Caco-2 (cell line): ENCODE measurements at regions not wholly inside any gene's neighbourhood (a gene's known extent, or its start where the extent isn't known, plus 50 kb on each side); places are given as distances from the start of the nearest gene placed in this dataset.

Source experiments
- BruUV-seq: library from RNA; stranded (reverse); fragments of 400-500 nt; replicated peaks from 2 replicates; lab custom pipeline; 2021; lab: Mats Ljungman, UMichigan
- CTCF ChIA-PET: fragments of 300-600 bp; sonication (Branson Sonifier 250); formaldehyde crosslinking; loops from one replicate; lab custom pipeline; 2022; ENCODE audit warnings: antibody characterized with exemption; lab: Charles Lee
- POLR2A ChIA-PET: fragments of 300-600 bp; sonication (Branson Sonifier 250); formaldehyde crosslinking; loops from one replicate; lab custom pipeline; 2022; ENCODE audit warnings: antibody characterized with exemption; lab: Charles Lee
- DNase-seq, 2 experiments: peaks; one replicate each; pipeline versions ENCODE4 v3.0.0 to v3.0.0-alpha.2; 2020 to 2022
- H3K27me3 ChIP-seq: replicated peaks from 2 replicates; pipeline ENCODE4 v1.6.0; 2011; ENCODE audit warnings: low read length; ENCODE audit not compliant: control insufficient read depth, insufficient read depth
- H3K36me3 ChIP-seq: 2 replicates; pipeline ENCODE4 v1.5.1; 2011; ENCODE audit warnings: low read length; ENCODE audit not compliant: control insufficient read depth, insufficient read depth
- H3K4me1 ChIP-seq: fragments of 250-450 bp; sonication (Bioruptor Pico); 2 replicates; pipeline ENCODE4 v1.5.1; 2020; ENCODE audit warnings: mild to moderate bottlenecking
- H3K4me3 ChIP-seq: 2 replicates; pipeline ENCODE4 v1.5.1; 2011; ENCODE audit warnings: low read depth, mild to moderate bottlenecking, control low read depth, low read length
- H3K9me3 ChIP-seq: fragments of 250-450 bp; sonication (Bioruptor Pico); 2 replicates; pipeline ENCODE4 v1.5.1; 2020; ENCODE audit warnings: mild to moderate bottlenecking, moderate library complexity
- H3K27ac Mint-ChIP-seq: one replicate; pipeline ENCODE4 v1.8.0; 2022; ENCODE audit warnings: mixed read lengths; ENCODE audit not compliant: unreplicated experiment
- H3K27me3 Mint-ChIP-seq: one replicate; pipeline ENCODE4 v1.8.0; 2022; ENCODE audit warnings: mixed read lengths; ENCODE audit not compliant: insufficient read depth, unreplicated experiment
- H3K36me3 Mint-ChIP-seq: one replicate; pipeline ENCODE4 v1.8.0; 2022; ENCODE audit warnings: mild to moderate bottlenecking, mixed read lengths; ENCODE audit not compliant: insufficient read depth, unreplicated experiment
- H3K4me1 Mint-ChIP-seq: one replicate; pipeline ENCODE4 v1.8.0; 2022; ENCODE audit warnings: low read depth, mixed read lengths; ENCODE audit not compliant: unreplicated experiment
- H3K4me3 Mint-ChIP-seq: one replicate; pipeline ENCODE4 v1.8.0; 2022; ENCODE audit warnings: mild to moderate bottlenecking, moderate library complexity, mixed read lengths; ENCODE audit not compliant: unreplicated experiment
- H3K9me3 Mint-ChIP-seq: one replicate; pipeline ENCODE4 v1.8.0; 2022; ENCODE audit warnings: mixed read lengths; ENCODE audit not compliant: unreplicated experiment
- CTCF ChIP-seq, 2 experiments: fragments of 200-600 bp in 1 of 2; IDR thresholded peaks; 1 replicate in 1 of 2; 2 replicates in 1 of 2; pipeline versions ENCODE4 v1.5.1 to v1.8.0; 2011 to 2022; ENCODE audit warnings: antibody characterized with exemption in 1 of 2, control low read depth in 1 of 2, inconsistent platforms in 1 of 2, low read depth in 1 of 2, low read length in 1 of 2, mild to moderate bottlenecking in 1 of 2, moderate library complexity in 1 of 2; ENCODE audit not compliant: insufficient read depth in 1 of 2, severe bottlenecking in 1 of 2, unreplicated experiment in 1 of 2
- intact Hi-C: fragments of 100-400 bp; cut with micrococcal nuclease; formaldehyde crosslinking; loops from one replicate; pipeline ENCODE4 v1.10.0; 2022; ENCODE audit not compliant: unreplicated experiment

GRCh38 chr5:124546643-124547042 lies 199.8 kb downstream of the ZNF608 start:
- H3K36me3 ChIP-seq, result no peaks in the 10 kb centered on the region
- H3K4me3 Mint-ChIP-seq, result no peak overlapping the region
- no peak overlapping the region for H3K27ac Mint-ChIP-seq
- H3K27me3 ChIP-seq, result no peaks in the 10 kb centered on the region
- H3K4me1 Mint-ChIP-seq, result no peaks in the 10 kb centered on the region
- no peak overlapping the region for H3K4me3 ChIP-seq
- 0 out of 2 replicates have a peak, but pooled peaks cover 4% of the 10 kb centered on the region for H3K4me1 ChIP-seq
- ChIA-PET CTCF (interaction anchor here (0.6 kb wide), 1 partner anchor 441 kb away, joined by 3 read pairs; no protein-coding TSS in a partner anchor), POLR2A (no interaction called here)
- peak; percentile 48 to 61 for DNase-seq
- H3K36me3 Mint-ChIP-seq, result no peaks in the 10 kb centered on the region
- BruUV-seq, result no TSS peak
- H3K9me3 Mint-ChIP-seq, result peaks cover 11% of the 10 kb centered on the region
- H3K9me3 ChIP-seq, result no peaks in the 10 kb centered on the region
- TF ChIP-seq CTCF (IDR thresholded peaks at IDR 0.05; ENCODE audit: insufficient read depth in 1 of 2, low read depth in 1 of 2, low read length in 1 of 2, severe bottlenecking in 1 of 2, unreplicated experiment in 1 of 2), result no peak
- no peaks in the 10 kb centered on the region for H3K27me3 Mint-ChIP-seq
- intact Hi-C loops, result no loop called here

GRCh38 chr5:124544366-124545055 lies 201.9 kb downstream of the ZNF608 start:
- no peaks in the 10 kb centered on the region for H3K36me3 ChIP-seq
- intact Hi-C loops, result no loop called here
- no peaks in the 10 kb centered on the region for H3K27me3 ChIP-seq
- Mint-ChIP-seq H3K4me3 (no peak overlapping the region), H3K27me3 (no peaks in the 10 kb centered on the region), H3K27ac (no peak overlapping the region), H3K9me3 (peaks cover 11% of the 10 kb centered on the region), H3K4me1 (no peaks in the 10 kb centered on the region), H3K36me3 (no peaks in the 10 kb centered on the region)
- POLR2A ChIA-PET, result no interaction called here
- no TSS peak for BruUV-seq
- H3K4me3 ChIP-seq, result no peak overlapping the region
- DNase-seq, result no peak
- no peaks in the 10 kb centered on the region for H3K4me1 ChIP-seq
- H3K9me3 ChIP-seq, result no peaks in the 10 kb centered on the region
- no peak for TF ChIP-seq CTCF (IDR thresholded peaks at IDR 0.05; ENCODE audit: insufficient read depth in 1 of 2, low read depth in 1 of 2, low read length in 1 of 2, severe bottlenecking in 1 of 2, unreplicated experiment in 1 of 2)
- CTCF ChIA-PET, result no interaction called here

GRCh38 chr5:124538931-124539330 lies 207.5 kb downstream of the ZNF608 start:
- no peak overlapping the region for H3K4me3 Mint-ChIP-seq
- BruUV-seq, result no TSS peak
- no peak for TF ChIP-seq CTCF (IDR thresholded peaks at IDR 0.05; ENCODE audit: insufficient read depth in 1 of 2, low read depth in 1 of 2, low read length in 1 of 2, severe bottlenecking in 1 of 2, unreplicated experiment in 1 of 2)
- H3K36me3 Mint-ChIP-seq, result no peaks in the 10 kb centered on the region
- intact Hi-C loops, result no loop called here
- no peaks in the 10 kb centered on the region for H3K27me3 Mint-ChIP-seq
- POLR2A ChIA-PET, result no interaction called here
- H3K4me1 ChIP-seq, result no peaks in the 10 kb centered on the region
- CTCF ChIA-PET, result no interaction called here
- H3K4me1 Mint-ChIP-seq, result no peaks in the 10 kb centered on the region
- DNase-seq, result no peak
- no peak overlapping the region for H3K27ac Mint-ChIP-seq
- no peaks in the 10 kb centered on the region; the same call in 1 of the 2 replicates for H3K9me3 ChIP-seq
- H3K27me3 ChIP-seq, result no peaks in the 10 kb centered on the region; the same call in 1 of the 2 replicates
- peaks cover 21% of the 10 kb centered on the region for H3K9me3 Mint-ChIP-seq
- H3K36me3 ChIP-seq, result no peaks in the 10 kb centered on the region
- H3K4me3 ChIP-seq, result no peak overlapping the region
